Calu3 (cell line): ENCODE measurements at regions not wholly inside any gene's neighbourhood (a gene's known extent, or its start where the extent isn't known, plus 50 kb on each side); places are given as distances from the start of the nearest gene placed in this dataset.

Experiments used
- BruUV-seq: library from RNA; stranded (reverse); fragments of 400-500 nt; replicated peaks from 2 replicates; lab custom pipeline; 2021; lab: Mats Ljungman, UMichigan
- CTCF ChIA-PET: fragments of 300-600 bp; sonication (Branson Sonifier 250); formaldehyde crosslinking; loops from one replicate; lab custom pipeline; 2022; ENCODE audit warnings: antibody characterized with exemption; lab: Charles Lee
- DNase-seq: peaks from one replicate; pipeline ENCODE4 v3.0.0; 2022
- H3K27ac Mint-ChIP-seq: one replicate; pipeline ENCODE4 v1.8.0; 2022; ENCODE audit warnings: mixed read lengths; ENCODE audit not compliant: unreplicated experiment
- H3K27me3 Mint-ChIP-seq: one replicate; pipeline ENCODE4 v1.8.0; 2022; ENCODE audit warnings: mixed read lengths; ENCODE audit not compliant: unreplicated experiment
- H3K36me3 Mint-ChIP-seq: one replicate; pipeline ENCODE4 v1.8.0; 2022; ENCODE audit warnings: mild to moderate bottlenecking, moderate library complexity, mixed read lengths; ENCODE audit not compliant: insufficient read depth, unreplicated experiment
- H3K4me1 Mint-ChIP-seq: one replicate; pipeline ENCODE4 v1.8.0; 2022; ENCODE audit warnings: mild to moderate bottlenecking, low read depth, mixed read lengths; ENCODE audit not compliant: unreplicated experiment
- H3K4me3 Mint-ChIP-seq: one replicate; pipeline ENCODE4 v1.8.0; 2022; ENCODE audit warnings: mild to moderate bottlenecking, low read depth, moderate library complexity, mixed read lengths; ENCODE audit not compliant: unreplicated experiment
- H3K9me3 Mint-ChIP-seq: one replicate; pipeline ENCODE4 v1.8.0; 2022; ENCODE audit warnings: low read depth, mixed read lengths; ENCODE audit not compliant: unreplicated experiment
- intact Hi-C: fragments of 100-400 bp; cut with micrococcal nuclease; formaldehyde crosslinking; loops from one replicate; pipeline ENCODE4 v1.10.0; 2022; ENCODE audit not compliant: unreplicated experiment
- TF ChIP-seq, protein P1 (sequence below): fragments of 200-600 bp; IDR thresholded peaks from one replicate; pipeline ENCODE4 v1.8.0; 2022; ENCODE audit warnings: antibody characterized with exemption; ENCODE audit not compliant: unreplicated experiment

DNA sequence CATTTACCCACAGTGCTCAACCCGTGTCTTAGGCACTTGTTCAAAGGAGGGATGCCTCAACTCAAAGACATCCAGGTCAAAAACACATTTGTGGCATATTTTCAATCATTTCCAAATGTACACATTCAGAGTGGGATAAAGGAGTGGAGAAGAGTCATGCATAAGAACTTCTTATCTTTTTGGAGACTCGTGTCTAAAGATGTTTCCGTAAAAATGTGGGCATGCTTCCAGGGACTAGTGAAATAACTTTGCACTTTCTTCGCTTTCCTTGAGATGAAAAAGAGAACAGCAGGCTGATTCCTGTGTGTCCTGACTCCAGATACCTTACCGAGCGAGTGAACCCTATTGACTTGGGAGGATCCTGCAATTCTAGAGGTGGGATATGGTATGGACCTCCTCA is 256.6 kb upstream of the KCNJ16 start:
- Mint-ChIP-seq H3K27me3 (no peaks in the 10 kb centered on the region), H3K36me3 (no peaks in the 10 kb centered on the region), H3K9me3 (peaks cover 2% of the 10 kb centered on the region), H3K27ac (no peak overlapping the region), H3K4me3 (no peak overlapping the region), H3K4me1 (no peaks in the 10 kb centered on the region)
- intact Hi-C loops: no loop called here
- no peak for DNase-seq
- no TSS peak for BruUV-seq
- CTCF ChIA-PET: no interaction called here
- TF ChIP-seq, protein P1, sequence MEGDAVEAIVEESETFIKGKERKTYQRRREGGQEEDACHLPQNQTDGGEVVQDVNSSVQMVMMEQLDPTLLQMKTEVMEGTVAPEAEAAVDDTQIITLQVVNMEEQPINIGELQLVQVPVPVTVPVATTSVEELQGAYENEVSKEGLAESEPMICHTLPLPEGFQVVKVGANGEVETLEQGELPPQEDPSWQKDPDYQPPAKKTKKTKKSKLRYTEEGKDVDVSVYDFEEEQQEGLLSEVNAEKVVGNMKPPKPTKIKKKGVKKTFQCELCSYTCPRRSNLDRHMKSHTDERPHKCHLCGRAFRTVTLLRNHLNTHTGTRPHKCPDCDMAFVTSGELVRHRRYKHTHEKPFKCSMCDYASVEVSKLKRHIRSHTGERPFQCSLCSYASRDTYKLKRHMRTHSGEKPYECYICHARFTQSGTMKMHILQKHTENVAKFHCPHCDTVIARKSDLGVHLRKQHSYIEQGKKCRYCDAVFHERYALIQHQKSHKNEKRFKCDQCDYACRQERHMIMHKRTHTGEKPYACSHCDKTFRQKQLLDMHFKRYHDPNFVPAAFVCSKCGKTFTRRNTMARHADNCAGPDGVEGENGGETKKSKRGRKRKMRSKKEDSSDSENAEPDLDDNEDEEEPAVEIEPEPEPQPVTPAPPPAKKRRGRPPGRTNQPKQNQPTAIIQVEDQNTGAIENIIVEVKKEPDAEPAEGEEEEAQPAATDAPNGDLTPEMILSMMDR: no peak

DNA sequence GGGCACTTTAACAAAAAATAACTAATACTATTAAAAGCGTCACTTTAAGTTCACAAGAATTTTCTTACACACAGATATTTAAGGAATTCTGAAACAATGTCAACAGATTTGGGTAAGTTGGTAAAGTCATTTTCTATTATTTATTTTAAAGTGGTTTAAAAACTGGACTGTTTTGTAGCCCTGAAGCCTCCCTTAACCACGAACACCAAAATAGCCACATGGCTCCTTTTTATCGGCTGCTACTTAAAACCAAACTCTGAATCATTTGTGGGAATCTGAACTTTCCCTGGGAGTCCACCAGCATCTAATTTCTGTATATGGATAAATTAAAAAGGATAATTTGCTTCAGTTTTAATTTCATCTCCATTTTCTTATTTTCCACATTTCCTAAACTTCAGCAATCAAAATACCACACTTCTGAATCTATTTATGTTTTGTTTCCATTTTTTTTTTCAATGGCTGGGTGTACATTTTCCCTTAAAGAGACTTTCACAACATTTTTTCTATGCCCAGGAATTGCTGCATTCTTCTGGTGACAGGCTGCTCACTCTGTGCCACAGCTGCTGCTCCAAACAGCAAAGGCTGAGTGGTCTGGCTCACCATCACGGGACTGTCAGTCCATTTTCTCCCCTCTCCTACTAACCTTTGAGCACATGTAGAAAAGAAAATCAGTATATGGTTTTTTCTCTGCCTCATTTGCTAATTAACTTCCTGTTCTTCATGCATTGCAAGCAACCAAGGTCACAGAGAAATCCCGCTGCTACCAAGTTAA is 255.5 kb upstream of the KCNJ16 start:
- Mint-ChIP-seq H3K9me3 (peaks cover 6% of the 10 kb centered on the region), H3K27me3 (no peaks in the 10 kb centered on the region), H3K4me1 (no peaks in the 10 kb centered on the region), H3K4me3 (no peak overlapping the region), H3K27ac (no peak overlapping the region), H3K36me3 (no peaks in the 10 kb centered on the region)
- CTCF ChIA-PET: no interaction called here
- no TSS peak for BruUV-seq
- intact Hi-C loops: no loop called here
- no peak for DNase-seq
- TF ChIP-seq, protein P1: no peak

DNA sequence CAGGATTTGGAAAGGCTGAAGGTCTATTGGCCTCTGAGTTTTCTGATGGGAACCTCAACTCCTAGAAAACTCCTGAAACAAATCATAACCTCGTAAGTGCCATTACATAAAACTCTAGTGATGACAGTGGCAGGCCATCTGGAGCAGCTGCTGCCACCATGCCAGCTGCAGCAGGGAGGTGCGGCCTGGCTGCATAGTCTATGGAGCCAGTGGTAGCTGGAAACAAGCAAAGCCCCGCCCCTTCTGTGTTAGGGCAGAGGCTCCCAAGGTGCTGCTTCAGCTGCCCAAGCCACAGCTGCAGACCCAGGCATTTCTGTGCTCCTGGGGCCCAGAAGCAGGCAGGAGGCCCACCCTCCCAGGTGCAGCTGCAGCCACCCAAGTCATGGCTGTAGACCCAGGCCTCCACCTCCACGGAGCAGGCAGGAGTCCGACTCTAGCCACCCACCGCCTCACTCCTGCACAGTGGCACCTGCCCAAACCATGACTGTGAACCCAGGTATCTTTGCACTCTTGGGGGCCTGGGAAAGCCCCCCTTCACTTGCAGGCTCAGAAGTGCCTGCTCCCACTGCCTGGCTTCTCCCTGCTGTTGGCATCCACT is 254.1 kb upstream of the KCNJ16 start:
- H3K4me1 Mint-ChIP-seq: no peaks in the 10 kb centered on the region
- H3K36me3 Mint-ChIP-seq: no peaks in the 10 kb centered on the region
- CTCF ChIA-PET: no interaction called here
- BruUV-seq: no TSS peak
- no peak overlapping the region for H3K4me3 Mint-ChIP-seq
- intact Hi-C loops: no loop called here
- no peak overlapping the region for H3K27ac Mint-ChIP-seq
- TF ChIP-seq, protein P1: no peak
- no peaks in the 10 kb centered on the region for H3K27me3 Mint-ChIP-seq
- DNase-seq: no peak
- peaks cover 9% of the 10 kb centered on the region for H3K9me3 Mint-ChIP-seq

DNA sequence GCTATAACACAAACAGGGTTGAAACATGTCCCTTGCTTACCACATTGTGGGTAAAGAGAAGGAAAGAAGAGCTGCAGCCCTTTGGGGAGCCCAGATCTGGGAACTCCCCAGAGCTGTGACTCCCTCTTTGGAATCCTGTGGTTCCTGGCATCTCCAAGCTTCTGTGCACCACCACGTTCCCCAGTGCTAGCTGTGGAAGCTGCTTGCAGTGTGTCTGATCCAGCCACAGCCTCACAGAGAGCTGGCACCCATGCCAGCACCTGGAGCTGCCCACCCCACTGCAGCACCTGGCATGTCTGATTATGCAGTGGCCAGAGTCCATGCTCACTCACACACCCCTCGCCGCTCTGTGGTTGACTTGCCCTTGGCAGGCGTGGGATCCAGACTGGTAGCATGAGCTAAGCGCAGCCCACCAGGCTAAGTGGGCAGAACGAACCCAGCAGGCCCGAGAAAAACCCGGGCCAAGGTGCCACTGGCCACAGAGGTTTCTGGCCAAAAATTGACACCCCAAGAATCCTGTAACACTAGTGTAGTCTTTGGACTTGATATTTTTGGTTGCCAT is 252.6 kb upstream of the KCNJ16 start:
- BruUV-seq: no TSS peak
- intact Hi-C loops: no loop called here
- TF ChIP-seq, protein P1: no peak
- CTCF ChIA-PET: no interaction called here
- no peak overlapping the region for H3K27ac Mint-ChIP-seq
- no peaks in the 10 kb centered on the region for H3K27me3 Mint-ChIP-seq
- H3K4me3 Mint-ChIP-seq: no peak overlapping the region
- no peaks in the 10 kb centered on the region for H3K36me3 Mint-ChIP-seq
- no peaks in the 10 kb centered on the region for H3K4me1 Mint-ChIP-seq
- no peak for DNase-seq
- H3K9me3 Mint-ChIP-seq: peaks cover 11% of the 10 kb centered on the region
